ENCODE measurements at regions not wholly inside any gene's neighbourhood (a gene's known extent, or its start where the extent isn't known, plus 50 kb on each side); places are given as distances from the start of the nearest gene placed in this dataset.

DNA sequence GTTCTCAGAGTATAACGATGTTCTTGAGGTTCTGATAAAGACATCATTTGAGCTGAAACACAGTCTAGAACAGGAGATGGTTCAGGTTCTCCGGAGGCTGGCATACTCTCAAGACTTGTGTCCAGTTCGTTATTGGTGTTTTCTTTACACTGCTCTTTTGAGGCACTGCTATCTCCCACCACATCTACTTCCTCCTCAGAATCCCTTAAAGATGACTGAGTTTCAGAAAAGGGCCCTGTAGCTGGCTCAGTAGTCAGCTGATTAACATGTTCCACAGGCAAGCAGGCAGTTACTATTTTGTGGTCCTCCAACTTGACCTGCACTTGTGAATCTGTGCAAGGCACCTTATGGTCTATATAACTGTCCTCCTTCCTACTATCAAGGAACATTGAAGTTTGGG lies 50.2 kb downstream of the ZZZ3 start:
- Histone ChIP-seq H3K4me3 (no peak overlapping the region), H3K9me3 (no peaks in the 10 kb centered on the region), H3K27me3 (no peaks in the 10 kb centered on the region), H3K36me3 (peaks cover 84% of the 10 kb centered on the region)
- DNase-seq, result no peak

DNA sequence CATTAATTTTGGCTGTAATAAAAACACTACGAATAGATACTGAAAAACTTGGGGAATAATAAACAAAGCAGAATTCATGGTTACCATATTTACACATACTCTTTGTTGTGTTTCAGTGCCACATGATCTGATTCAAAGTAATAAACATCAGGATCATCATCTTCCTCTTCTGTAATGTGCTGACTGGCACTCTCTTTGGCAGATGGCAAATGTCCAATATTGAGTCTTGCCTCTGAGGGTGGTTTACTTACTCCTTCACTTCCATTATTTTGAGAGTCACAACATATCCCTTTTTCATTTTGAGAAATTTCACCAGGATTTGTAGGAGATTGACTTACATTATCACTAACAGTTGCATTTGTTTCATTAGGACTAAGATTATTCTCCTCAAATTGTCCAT lies 50.7 kb downstream of the ZZZ3 start:
- no peak overlapping the region for H3K4me3 ChIP-seq
- peaks cover 87% of the 10 kb centered on the region for H3K36me3 ChIP-seq
- no peaks in the 10 kb centered on the region for H3K27me3 ChIP-seq
- no peaks in the 10 kb centered on the region for H3K9me3 ChIP-seq
- DNase-seq, result no peak

DNA sequence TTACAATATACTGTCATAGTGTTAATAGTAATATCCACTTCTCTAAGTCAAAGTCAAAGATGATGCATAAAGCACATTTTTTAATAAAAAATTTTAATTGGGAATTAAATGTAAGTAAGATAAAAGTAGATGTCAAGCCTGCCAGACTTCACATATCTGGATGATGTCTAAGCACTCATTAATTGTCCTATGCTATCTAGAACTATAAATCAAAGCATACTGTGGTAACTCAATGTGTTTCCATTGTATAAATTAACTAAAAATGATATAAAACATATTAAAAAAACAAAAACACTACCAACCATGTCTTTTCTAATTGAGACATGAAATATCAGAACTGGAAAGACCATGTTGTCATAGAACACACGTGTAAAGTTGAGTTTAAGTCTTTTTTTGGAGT lies 51.2 kb downstream of the ZZZ3 start:
- Histone ChIP-seq H3K4me3 (no peak overlapping the region), H3K27me3 (no peaks in the 10 kb centered on the region), H3K9me3 (no peaks in the 10 kb centered on the region), H3K36me3 (peaks cover 90% of the 10 kb centered on the region)
- DNase-seq, result no peak

DNA sequence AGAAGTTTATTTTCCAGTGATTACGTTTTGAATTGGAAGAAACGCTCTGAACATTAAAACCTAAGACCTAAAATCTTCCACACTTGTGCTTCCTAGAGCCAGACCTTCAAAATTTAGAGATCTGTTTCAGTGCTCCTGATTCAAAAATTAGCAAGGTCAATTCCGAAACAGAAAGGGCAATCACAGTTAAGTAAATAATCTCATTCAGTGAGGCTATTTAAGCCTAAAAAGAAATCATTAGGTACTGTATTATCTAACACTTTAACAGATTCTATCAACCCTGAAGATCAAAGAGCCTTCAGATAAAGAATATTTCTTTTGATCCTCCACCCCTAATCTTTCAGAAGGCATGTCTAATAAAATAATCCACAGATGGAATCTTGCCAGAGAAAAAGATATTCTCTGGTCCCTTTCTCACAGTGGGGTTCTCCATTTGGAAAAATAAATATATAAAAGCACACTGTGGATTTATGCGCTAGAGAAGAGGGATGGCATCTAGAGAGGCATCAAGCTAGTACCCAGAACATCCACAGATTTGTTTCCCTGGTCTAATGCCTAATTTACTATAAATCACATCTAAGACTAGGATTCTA lies 54.4 kb downstream of the ZZZ3 start:
- peaks cover 69% of the 10 kb centered on the region for H3K36me3 ChIP-seq
- H3K9me3 ChIP-seq, result no peaks in the 10 kb centered on the region

DNA sequence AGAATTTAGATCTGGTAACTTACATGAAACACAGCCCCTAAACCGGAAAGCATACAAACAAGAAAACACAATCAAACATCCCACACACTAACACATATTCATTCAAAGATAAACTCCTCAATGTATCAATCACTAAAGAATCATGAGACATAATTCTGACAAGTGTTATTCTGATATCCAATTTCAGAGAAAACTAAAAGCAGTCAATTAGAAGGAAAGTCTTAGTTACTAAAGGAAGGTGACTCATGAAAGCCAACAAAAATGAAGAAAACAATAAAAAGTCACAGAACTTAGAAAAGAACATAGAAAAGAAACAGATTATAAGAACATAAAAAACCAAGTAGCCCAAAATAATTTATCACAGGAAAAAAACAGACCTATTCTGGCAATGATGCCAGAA lies 57.2 kb downstream of the ZZZ3 start:
- H3K4me3 ChIP-seq, result no peak overlapping the region
- peaks cover 61% of the 10 kb centered on the region for H3K36me3 ChIP-seq
- no peaks in the 10 kb centered on the region for H3K9me3 ChIP-seq
- no peak for DNase-seq
- H3K27me3 ChIP-seq, result no peaks in the 10 kb centered on the region

More for the DNA sequence above, 54.4 kb downstream of the ZZZ3 start:
- DNase-seq, result no peak
- no peak overlapping the region for H3K4me3 ChIP-seq
- H3K27me3 ChIP-seq, result no peaks in the 10 kb centered on the region

DNA sequence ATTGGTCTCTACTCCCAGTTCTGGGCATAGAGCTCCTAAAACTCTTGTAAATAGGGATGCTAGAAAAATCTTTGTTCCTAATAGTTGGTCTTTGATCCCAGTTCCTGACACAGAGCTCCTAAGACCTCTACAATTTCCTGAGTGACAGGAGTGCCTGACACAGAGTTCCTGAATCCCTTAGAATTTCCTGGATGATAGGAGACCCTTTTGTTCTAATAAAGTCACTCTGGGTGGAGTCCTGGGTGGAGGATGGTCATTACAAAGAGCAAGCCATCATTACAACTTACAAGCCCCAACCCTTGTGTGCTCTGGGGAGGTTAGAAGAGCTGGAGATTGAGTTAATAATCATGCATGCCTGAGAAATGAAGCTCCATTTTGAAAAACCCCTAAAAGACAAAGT lies 58.4 kb downstream of the ZZZ3 start:
- Histone ChIP-seq H3K27me3 (no peaks in the 10 kb centered on the region), H3K36me3 (peaks cover 63% of the 10 kb centered on the region), H3K9me3 (no peaks in the 10 kb centered on the region), H3K4me3 (no peak overlapping the region)
- DNase-seq, result no peak

DNA sequence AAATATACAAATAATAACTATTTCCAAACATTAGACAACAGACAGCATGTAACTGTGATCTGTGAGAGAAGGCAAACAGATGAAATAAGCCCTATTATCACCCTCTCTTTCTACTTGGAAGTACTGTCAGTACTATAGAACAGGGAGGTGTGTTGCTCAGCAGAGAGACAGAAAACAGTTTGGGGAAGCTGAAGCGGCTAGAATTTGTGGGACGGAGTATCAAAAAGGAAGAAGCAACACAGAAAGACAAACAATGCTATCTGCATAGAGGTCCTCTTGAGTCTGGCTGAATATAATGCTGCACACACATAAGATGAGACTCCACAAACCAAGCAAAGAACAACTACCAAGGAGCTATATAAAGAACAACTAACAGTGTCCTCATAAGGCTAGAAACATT lies 59.4 kb downstream of the ZZZ3 start:
- H3K4me3 ChIP-seq, result no peak overlapping the region
- H3K27me3 ChIP-seq, result no peaks in the 10 kb centered on the region
- DNase-seq, result no peak
- H3K36me3 ChIP-seq, result peaks cover 57% of the 10 kb centered on the region
- no peaks in the 10 kb centered on the region for H3K9me3 ChIP-seq

DNA sequence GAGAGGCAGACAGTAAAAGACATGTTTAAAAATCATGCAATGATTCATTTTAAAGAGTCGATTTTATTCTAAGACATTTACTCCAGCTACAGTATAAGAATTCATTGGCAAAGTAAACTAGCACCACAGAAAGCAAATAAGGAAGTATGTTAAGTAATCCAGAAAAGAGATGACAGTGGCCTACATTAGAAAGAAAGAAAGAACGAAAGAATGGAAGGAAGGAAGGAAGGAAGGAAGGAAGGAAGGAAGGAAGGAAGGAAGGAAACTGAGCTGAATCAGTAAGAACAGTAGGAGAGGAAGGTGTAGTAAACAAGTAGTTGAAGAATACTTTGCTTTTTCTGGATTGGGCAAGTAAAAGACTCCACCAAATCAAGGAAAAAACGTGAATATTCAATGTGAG lies 62.2 kb downstream of the ZZZ3 start:
- Histone ChIP-seq H3K9me3 (no peaks in the 10 kb centered on the region), H3K4me3 (no peak overlapping the region), H3K36me3 (peaks cover 57% of the 10 kb centered on the region), H3K27me3 (no peaks in the 10 kb centered on the region)
- no peak for DNase-seq

DNA sequence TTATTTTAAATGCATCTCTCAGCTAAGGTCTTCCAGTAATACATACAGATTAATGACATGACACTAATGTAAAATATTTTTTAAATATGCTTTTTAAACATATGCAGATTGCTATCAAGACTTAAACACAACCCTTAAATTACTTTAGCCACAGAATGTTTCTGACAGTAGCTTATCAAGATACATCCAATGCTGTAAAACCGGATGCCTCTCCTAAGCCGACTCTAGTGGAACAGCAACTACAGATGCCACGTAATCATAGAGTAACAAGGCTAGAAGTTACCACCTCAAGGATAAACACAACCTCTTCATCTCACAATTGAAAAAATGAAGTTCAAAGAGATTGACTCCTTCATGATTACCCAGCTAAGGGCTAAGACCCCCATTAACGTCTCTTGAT lies 68.4 kb downstream of the ZZZ3 start:
- H3K36me3 ChIP-seq, result peaks cover 49% of the 10 kb centered on the region
- no peak for DNase-seq
- no peak overlapping the region for H3K4me3 ChIP-seq
- H3K27me3 ChIP-seq, result no peaks in the 10 kb centered on the region
- peaks cover 16% of the 10 kb centered on the region for H3K9me3 ChIP-seq
